HepG2 (cell line): ENCODE measurements at regions not wholly inside any gene's neighbourhood (a gene's known extent, or its start where the extent isn't known, plus 50 kb on each side); places are given as distances from the start of the nearest gene placed in this dataset.
A peak's percentile ranks its signal among the peaks of the same experiment; 100 is the strongest.

Experiments
- ATAC-seq: fragments of 200-7000 bp; cut with Tn5 transposase; 3 replicates; pipeline ENCODE4 v1.9.1; 2020; ENCODE audit warnings: mild to moderate bottlenecking, moderate library complexity
- BruUV-seq: library from RNA; stranded (reverse); fragments of 400-500 nt; replicated peaks from 2 replicates; lab custom pipeline; 2021; lab: Mats Ljungman, UMichigan
- CTCF ChIA-PET: fragments of 300-600 bp; formaldehyde crosslinking; extraction: SDS; loops from one replicate; lab custom pipeline; 2021; ENCODE audit warnings: low total read pairs, inconsistent platforms, low intra/inter-chr PET ratio; lab: Yijun Ruan, JAX
- POLR2A ChIA-PET: fragments of 350-600 bp; sonication (Branson Sonifier 250); formaldehyde crosslinking; loops from one replicate; lab custom pipeline; 2020; ENCODE audit warnings: antibody characterized with exemption, inconsistent platforms; lab: Yijun Ruan, JAX
- DNase-seq: peaks from one replicate; pipeline ENCODE4 v3.0.0-alpha.2; 2015; ENCODE audit warnings: low spot score
- FAIRE-seq: peaks from 3 replicates; lab custom pipeline; 2011; peaks lifted over from hg19 to GRCh38; lab: Jason Lieb, UNC
- H2AFZ ChIP-seq: one replicate; pipeline ENCODE4 v1.6.1; 2011; ENCODE audit warnings: low read length, inconsistent platforms
- H3K27ac ChIP-seq: fragments of 300-600 bp; 3 replicates; pipeline ENCODE4 v1.8.0; 2011; ENCODE audit warnings: mixed run types, mild to moderate bottlenecking, mixed read lengths, low read length, inconsistent platforms; ENCODE audit not compliant: insufficient read depth; ENCODE audit errors: extremely low read length
- H3K27me3 ChIP-seq, 2 experiments: fragments of 200-600 bp in 1 of 2; 2 replicates in 1 of 2; 3 replicates in 1 of 2; pipeline versions ENCODE4 v1.6.0 to v1.8.0; 2011; ENCODE audit warnings: low read length in 2 of 2, mild to moderate bottlenecking in 2 of 2, moderate library complexity in 2 of 2, inconsistent platforms in 1 of 2; ENCODE audit not compliant: insufficient read depth in 2 of 2, control insufficient read depth in 1 of 2
- H3K36me3 ChIP-seq, 2 experiments: fragments of 200-600 bp in 1 of 2; replicated peaks in 1 of 2; 2 replicates in 1 of 2; 3 replicates in 1 of 2; pipeline versions ENCODE4 v1.5.1 to v1.8.0; 2011; ENCODE audit warnings: low read length in 2 of 2, inconsistent platforms in 1 of 2; ENCODE audit not compliant: insufficient read depth in 2 of 2, control insufficient read depth in 1 of 2
- H3K4me1 ChIP-seq: 2 replicates; pipeline ENCODE4 v1.5.1; 2012; ENCODE audit warnings: low read length, inconsistent platforms; ENCODE audit not compliant: insufficient read depth
- H3K4me2 ChIP-seq: 2 replicates; pipeline ENCODE4 v1.6.0; 2011; ENCODE audit warnings: low read depth, low read length, inconsistent platforms
- H3K4me3 ChIP-seq, 3 experiments: fragments of 200-600 bp in 1 of 3; sonication (generic), shearing (Covaris generic) in 1 of 3; replicated peaks in 1 of 3; 2 replicates each; pipeline ENCODE4 v1.5.1; 2011 to 2016; ENCODE audit warnings: low read length in 3 of 3, inconsistent platforms in 2 of 3, low read depth in 2 of 3, mild to moderate bottlenecking in 2 of 3, control low read depth in 1 of 3, mixed read lengths in 1 of 3; ENCODE audit not compliant: insufficient read depth in 1 of 3
- H3K79me2 ChIP-seq: one replicate; pipeline ENCODE4 v1.6.1; 2011; ENCODE audit warnings: low read length, inconsistent platforms; ENCODE audit not compliant: insufficient read depth
- H3K9ac ChIP-seq: 2 replicates; pipeline ENCODE4 v1.6.0; 2011; ENCODE audit warnings: mild to moderate bottlenecking, low read depth, low read length, inconsistent platforms; ENCODE audit not compliant: insufficient read depth
- H3K9me3 ChIP-seq: 2 replicates; pipeline ENCODE4 v1.5.1; 2012; ENCODE audit warnings: mild to moderate bottlenecking, low read length
- H4K20me1 ChIP-seq: 2 replicates; pipeline ENCODE4 v1.6.0; 2011; ENCODE audit warnings: inconsistent platforms, mild to moderate bottlenecking, low read length, moderate library complexity; ENCODE audit not compliant: insufficient read depth
- ARNT2 ChIP-seq: sonication (generic); formaldehyde crosslinking; IDR thresholded peaks from 2 replicates; pipeline ENCODE4 v1.8.0; 2022; ENCODE audit warnings: mild to moderate bottlenecking, low read depth, missing genetic modification reagents, moderate library complexity
- FOXJ3 ChIP-seq: sonication (generic); formaldehyde crosslinking; IDR thresholded peaks from 2 replicates; pipeline ENCODE4 v1.4.0; 2020; ENCODE audit warnings: missing genetic modification reagents, mild to moderate bottlenecking, borderline replicate concordance
- HIC2 ChIP-seq: sonication (generic); formaldehyde crosslinking; IDR thresholded peaks from 2 replicates; pipeline ENCODE4 v1.9.0; 2022; ENCODE audit warnings: low read depth, missing genetic modification reagents
- IKZF1 ChIP-seq: fragments of 450-650 bp; IDR thresholded peaks from 2 replicates; pipeline ENCODE4 v1.7.1; 2016
- MEIS2 ChIP-seq: sonication (generic); formaldehyde crosslinking; IDR thresholded peaks from 2 replicates; pipeline ENCODE4 v1.9.0; 2021; ENCODE audit warnings: mild to moderate bottlenecking, missing genetic modification reagents
- SKI ChIP-seq: fragments of 450-650 bp; IDR thresholded peaks from one replicate; pipeline ENCODE4 v1.6.1; 2018; ENCODE audit warnings: mild to moderate bottlenecking; ENCODE audit not compliant: partially characterized antibody
- SNAPC4 ChIP-seq: sonication (generic); formaldehyde crosslinking; IDR thresholded peaks from 2 replicates; pipeline ENCODE4 v1.4.0; 2020; ENCODE audit warnings: mild to moderate bottlenecking, missing genetic modification reagents
- SOX5 ChIP-seq: IDR thresholded peaks from 2 replicates; pipeline ENCODE4 v1.6.1; 2016; ENCODE audit warnings: borderline replicate concordance
- TBX3 ChIP-seq: fragments of 450-650 bp; IDR thresholded peaks from 2 replicates; pipeline ENCODE4 v1.6.1; 2017; ENCODE audit warnings: antibody characterized with exemption, mild to moderate bottlenecking, inconsistent platforms, borderline replicate concordance
- ZBTB3 ChIP-seq: sonication (generic); formaldehyde crosslinking; IDR thresholded peaks from 2 replicates; pipeline ENCODE4 v1.4.0; 2020; ENCODE audit warnings: low read depth, mild to moderate bottlenecking, moderate library complexity, missing genetic modification reagents, borderline replicate concordance
- ZNF224 ChIP-seq: sonication (generic); formaldehyde crosslinking; IDR thresholded peaks from 2 replicates; pipeline ENCODE4 v1.5.0; 2020; ENCODE audit warnings: mild to moderate bottlenecking, missing genetic modification reagents
- ZNF232 ChIP-seq: sonication (generic); formaldehyde crosslinking; IDR thresholded peaks from 2 replicates; pipeline ENCODE4 v1.4.0; 2020; ENCODE audit warnings: missing genetic modification reagents, borderline replicate concordance
- ZNF34 ChIP-seq: sonication (generic); formaldehyde crosslinking; IDR thresholded peaks from 2 replicates; pipeline ENCODE4 v1.4.0; 2020; ENCODE audit warnings: mild to moderate bottlenecking, missing genetic modification reagents, borderline replicate concordance
- ZNF362 ChIP-seq: sonication (generic); formaldehyde crosslinking; IDR thresholded peaks from 2 replicates; pipeline ENCODE4 v1.4.0; 2020; ENCODE audit warnings: missing genetic modification reagents, mild to moderate bottlenecking, borderline replicate concordance
- ZNF383 ChIP-seq: sonication (generic); formaldehyde crosslinking; IDR thresholded peaks from 2 replicates; pipeline ENCODE4 v1.4.0; 2020; ENCODE audit warnings: missing genetic modification reagents, mild to moderate bottlenecking, borderline replicate concordance
- ZNF543 ChIP-seq: sonication (generic); formaldehyde crosslinking; IDR thresholded peaks from 2 replicates; pipeline ENCODE4 v1.4.0; 2020; ENCODE audit warnings: mild to moderate bottlenecking, missing genetic modification reagents
- ZNF747 ChIP-seq: sonication (generic); formaldehyde crosslinking; IDR thresholded peaks from 2 replicates; pipeline ENCODE4 v1.8.1; 2023; ENCODE audit warnings: missing genetic modification reagents, mild to moderate bottlenecking, borderline replicate concordance
- WGBS: methylation state at CpG from one replicate; pipeline ENCODE4 v1.1.6; 2017; ENCODE audit warnings: low lambda C conversion rate; 5-methylcytosine and 5-hydroxymethylcytosine counted together
- in situ Hi-C: cut with HindIII; loops from 2 replicates; pipeline ENCODE4 v1.10.0; 2017; ENCODE audit warnings: low pct_unique_long_range_greater_than_20kb; ENCODE audit not compliant: extremely low pct_ligation_motif_present
- intact Hi-C: fragments of 100-400 bp; cut with micrococcal nuclease; formaldehyde crosslinking; loops from one replicate; pipeline ENCODE4 v1.10.0; 2022; ENCODE audit not compliant: unreplicated experiment

GRCh38 chr11:69427337-69427736 is 54.1 kb upstream of the LINC01488 start:
- Histone ChIP-seq H3K9me3 (peaks cover 7% of the 10 kb centered on the region), H3K27ac (peak overlapping the region; percentile 53), H2AFZ (no peak overlapping the region), H3K9ac (peak overlapping the region; percentile 13; the same call in 1 of the 2 replicates), H3K4me3 (peak overlapping the region in 2 of 3 experiments; percentile 35 to 40; a peak in 2 of 6 replicates), H3K4me1 (peaks cover 57% of the 10 kb centered on the region), H4K20me1 (no peaks in the 10 kb centered on the region), H3K79me2 (no peaks in the 10 kb centered on the region), H3K27me3 (no peaks in the 10 kb centered on the region), H3K36me3 (no peaks in the 10 kb centered on the region), H3K4me2 (peak overlapping the region; percentile 66)
- BruUV-seq: no TSS peak
- DNase-seq (peak; percentile 93), ATAC-seq (peak; percentile 95), FAIRE-seq (peak; percentile 98)
- in situ Hi-C loops: loop anchor here (25.0 kb wide), 1 partner anchor 210 kb away; the partner anchor contains the start of gene CCND1
- WGBS: 0% methylated on average over 6 of the region's 6 CpGs
- intact Hi-C loops: loop anchor here (1.0 to 5.0 kb wide), 3 partner anchors 29 to 305 kb away; no protein-coding TSS in a partner anchor
- ChIA-PET CTCF (no interaction called here), POLR2A (interaction anchor here (1.0 kb wide), 1 partner anchor 42 kb away, joined by 3 read pairs; no protein-coding TSS in a partner anchor)
- 0 out of 2 replicates have a peak, but pooled peaks have one; percentile 53 for TF ChIP-seq TBX3
- TF ChIP-seq ZNF543 (CRISPR knock-in tag): 0 out of 2 replicates have a peak, but pooled peaks have one; percentile 70
- peak; percentile 30 for TF ChIP-seq SKI
- no peak for TF ChIP-seq ZNF383 (CRISPR knock-in tag)
- TF ChIP-seq ZNF232: 0 out of 2 replicates have a peak, but pooled peaks have one; percentile 38
- TF ChIP-seq SNAPC4: no peak
- TF ChIP-seq ZNF34 (CRISPR knock-in tag): peak; percentile 83; the same call in 1 of the 2 replicates
- peak; percentile 95 for TF ChIP-seq MEIS2 (CRISPR knock-in tag)
- TF ChIP-seq ZBTB3 (CRISPR knock-in tag): no peak; the same call in 1 of the 2 replicates
- TF ChIP-seq FOXJ3 (CRISPR knock-in tag): peak; percentile 88; the same call in 1 of the 2 replicates
- peak; percentile 66; the same call in 1 of the 2 replicates for TF ChIP-seq ZNF362 (CRISPR knock-in tag)
- TF ChIP-seq SOX5 (CRISPR knock-in tag): peak; percentile 88
- TF ChIP-seq IKZF1: no peak
- TF ChIP-seq ZNF224 (CRISPR knock-in tag): peak; percentile 67
- peak; percentile 30; the same call in 1 of the 2 replicates for TF ChIP-seq ARNT2
- peak; percentile 82 for TF ChIP-seq HIC2 (CRISPR knock-in tag)
- peak; percentile 86; the same call in 1 of the 2 replicates for TF ChIP-seq ZNF747 (CRISPR knock-in tag)
